Gastrocnemius medialis (tissue), 4 donors: ENCODE measurements at regions not wholly inside any gene's neighbourhood (a gene's known extent, or its start where the extent isn't known, plus 50 kb on each side); places are given as distances from the start of the nearest gene placed in this dataset.

Source experiments
- POLR2A ChIP-seq, 2 donors: fragments of 450-650 bp; IDR thresholded peaks; one replicate each; pipeline ENCODE4 v1.6.1; 2017; ENCODE audit warnings: antibody characterized with exemption in 2 of 2, mild to moderate bottlenecking in 2 of 2, moderate library complexity in 2 of 2
- TF ChIP-seq, protein P1 (sequence below), 5 experiments: fragments of 450-650 bp in 3 of 5; fragments of 200-600 bp in 2 of 5; sonication (generic) in 2 of 5; IDR thresholded peaks in 4 of 5; conservative IDR thresholded peaks in 1 of 5; 1 replicate in 4 of 5; 2 replicates in 1 of 5; pipeline ENCODE4 v1.5.1; 2016 to 2019; ENCODE audit warnings: antibody characterized with exemption in 5 of 5, mild to moderate bottlenecking in 3 of 5, moderate library complexity in 3 of 5

DNA sequence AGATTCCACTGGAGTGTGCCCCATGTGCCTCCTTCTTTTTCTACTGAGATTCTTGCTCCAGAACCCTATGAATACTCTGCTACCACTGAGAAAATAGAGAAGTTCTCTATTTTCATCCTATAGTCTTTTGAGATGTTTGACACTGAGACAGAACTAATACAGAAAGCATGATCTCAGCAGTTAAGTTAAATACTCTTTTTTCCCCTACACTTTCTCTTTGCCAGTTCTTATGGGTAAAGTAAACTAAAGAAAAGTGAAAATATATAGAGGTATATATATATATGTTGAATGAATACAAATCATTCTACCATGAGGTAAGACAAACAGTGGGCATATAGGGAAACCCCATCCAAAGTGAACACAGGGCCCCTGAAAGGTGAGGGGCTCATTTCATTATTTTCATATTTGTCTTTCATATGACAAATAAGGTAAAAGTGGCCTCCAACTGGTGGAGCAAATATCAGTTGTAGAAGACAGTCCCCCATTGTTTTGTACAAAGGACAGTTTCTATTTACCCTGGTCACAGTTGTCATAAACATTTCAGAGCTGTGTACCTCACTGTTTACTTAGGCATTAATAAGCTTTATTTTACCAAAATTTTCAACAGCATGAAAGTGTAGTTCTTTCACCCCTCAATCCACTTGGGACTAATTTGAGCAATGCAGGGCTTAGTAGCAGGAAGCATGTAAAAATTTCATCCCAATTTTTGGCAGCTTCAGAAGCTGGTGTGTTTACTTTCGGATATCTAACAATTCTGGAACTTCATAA, 188.3 kb upstream of the MARCKS start:
- TF ChIP-seq, protein P1, sequence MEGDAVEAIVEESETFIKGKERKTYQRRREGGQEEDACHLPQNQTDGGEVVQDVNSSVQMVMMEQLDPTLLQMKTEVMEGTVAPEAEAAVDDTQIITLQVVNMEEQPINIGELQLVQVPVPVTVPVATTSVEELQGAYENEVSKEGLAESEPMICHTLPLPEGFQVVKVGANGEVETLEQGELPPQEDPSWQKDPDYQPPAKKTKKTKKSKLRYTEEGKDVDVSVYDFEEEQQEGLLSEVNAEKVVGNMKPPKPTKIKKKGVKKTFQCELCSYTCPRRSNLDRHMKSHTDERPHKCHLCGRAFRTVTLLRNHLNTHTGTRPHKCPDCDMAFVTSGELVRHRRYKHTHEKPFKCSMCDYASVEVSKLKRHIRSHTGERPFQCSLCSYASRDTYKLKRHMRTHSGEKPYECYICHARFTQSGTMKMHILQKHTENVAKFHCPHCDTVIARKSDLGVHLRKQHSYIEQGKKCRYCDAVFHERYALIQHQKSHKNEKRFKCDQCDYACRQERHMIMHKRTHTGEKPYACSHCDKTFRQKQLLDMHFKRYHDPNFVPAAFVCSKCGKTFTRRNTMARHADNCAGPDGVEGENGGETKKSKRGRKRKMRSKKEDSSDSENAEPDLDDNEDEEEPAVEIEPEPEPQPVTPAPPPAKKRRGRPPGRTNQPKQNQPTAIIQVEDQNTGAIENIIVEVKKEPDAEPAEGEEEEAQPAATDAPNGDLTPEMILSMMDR (IDR thresholded peaks at IDR 0.05 in 4 of 5, conservative IDR thresholded peaks at IDR 0.05 in 1 of 5), result no peak
- TF ChIP-seq POLR2A (IDR thresholded peaks at IDR 0.05), result no peak
